Astrocyte of the hippocampus (primary cell): ENCODE measurements at regions not wholly inside any gene's neighbourhood (a gene's known extent, or its start where the extent isn't known, plus 50 kb on each side); places are given as distances from the start of the nearest gene placed in this dataset.
"Not testable (repeated sequence)": the region's sequence is repeated elsewhere in the genome, so short reads cannot be mapped to it uniquely, and the experiment has no call there.

Source experiments
- DNase-seq: peaks from one replicate; pipeline ENCODE4 v3.0.0; 2011; ENCODE audit warnings: low read depth, low spot score

GRCh38 chr4:85165808-85166207, 199.3 kb upstream of the WDFY3 start:
- no peak for DNase-seq

- DNase-seq: no peak
These were observed 199.8 kb upstream of the WDFY3 start for GRCh38 chr4:85166318-85166717.

- no peak for DNase-seq
These were observed 201.8 kb upstream of the WDFY3 start for GRCh38 chr4:85168234-85168834.

GRCh38 chr4:85170241-85170640, 203.8 kb upstream of the WDFY3 start:
- no peak for DNase-seq

GRCh38 chr4:85175190-85175589, 208.7 kb upstream of the WDFY3 start:
- no peak for DNase-seq

GRCh38 chr4:85177092-85177491, 210.6 kb upstream of the WDFY3 start:
- DNase-seq: no peak

- DNase-seq: no peak
These were observed 211.2 kb upstream of the WDFY3 start for GRCh38 chr4:85177679-85178078.

- DNase-seq: no peak
These were observed 214.0 kb upstream of the WDFY3 start for GRCh38 chr4:85180533-85180932.

GRCh38 chr4:85187106-85187505, 220.6 kb upstream of the WDFY3 start:
- no peak for DNase-seq

GRCh38 chr4:85196015-85196414, 229.5 kb upstream of the WDFY3 start:
- not testable (repeated sequence) for DNase-seq

- DNase-seq: peak; percentile 3
These were observed 233.6 kb upstream of the WDFY3 start for GRCh38 chr4:85200106-85200505.

GRCh38 chr4:85209161-85209560, 242.7 kb upstream of the WDFY3 start:
- no peak for DNase-seq

- DNase-seq: peak; percentile 7
These were observed 243.9 kb upstream of the WDFY3 start for GRCh38 chr4:85210353-85210752.

- not testable (repeated sequence) for DNase-seq
These were observed 250.1 kb upstream of the WDFY3 start for GRCh38 chr4:85216571-85216970.

- DNase-seq: no peak
These were observed 252.3 kb upstream of the WDFY3 start for GRCh38 chr4:85218756-85219155.

GRCh38 chr4:85221606-85222005, 253.3 kb upstream of the ARHGAP24 start:
- DNase-seq: no peak

- DNase-seq: no peak
These were observed 252.4 kb upstream of the ARHGAP24 start for GRCh38 chr4:85222561-85222960.

- no peak for DNase-seq
These were observed 246.7 kb upstream of the ARHGAP24 start for GRCh38 chr4:85228264-85228663.

GRCh38 chr4:85233516-85233915, 241.4 kb upstream of the ARHGAP24 start:
- DNase-seq: no peak

GRCh38 chr4:85243857-85244256, 231.1 kb upstream of the ARHGAP24 start:
- no peak for DNase-seq

- no peak for DNase-seq
These were observed 230.3 kb upstream of the ARHGAP24 start for GRCh38 chr4:85244638-85245037.

GRCh38 chr4:85246055-85246454, 228.9 kb upstream of the ARHGAP24 start:
- DNase-seq: no peak

- no peak for DNase-seq
These were observed 224.1 kb upstream of the ARHGAP24 start for GRCh38 chr4:85250852-85251251.

GRCh38 chr4:85257817-85258370, 217.1 kb upstream of the ARHGAP24 start:
- DNase-seq: no peak
